HG02571 (cell line): ENCODE measurements at regions not wholly inside any gene's neighbourhood (a gene's known extent, or its start where the extent isn't known, plus 50 kb on each side); places are given as distances from the start of the nearest gene placed in this dataset.
"Not testable (repeated sequence)": the region's sequence is repeated elsewhere in the genome, so short reads cannot be mapped to it uniquely, and the experiment has no call there.

ENCODE experiments used
- ATAC-seq: cut with Tn5 transposase; IDR thresholded peaks from one replicate; pipeline ENCODE4 v1.9.1; 2021; ENCODE audit warnings: mild to moderate bottlenecking, moderate library complexity; ENCODE audit not compliant: unreplicated experiment

GRCh38 chr14:37974421-37974820, 233.3 kb upstream of the SSTR1 start:
- no peak for ATAC-seq

- no peak for ATAC-seq
Observed at GRCh38 chr14:37977481-37977880, 230.2 kb upstream of the SSTR1 start.

GRCh38 chr14:37985826-37986470, 221.8 kb upstream of the SSTR1 start:
- ATAC-seq, result no peak

- no peak for ATAC-seq
Observed at GRCh38 chr14:37988472-37988871, 219.2 kb upstream of the SSTR1 start.

- ATAC-seq, result no peak
Observed at GRCh38 chr14:37991027-37991426, 216.7 kb upstream of the SSTR1 start.

GRCh38 chr14:37992499-37992898, 215.2 kb upstream of the SSTR1 start:
- ATAC-seq, result no peak

GRCh38 chr14:37994846-37995372, 212.8 kb upstream of the SSTR1 start:
- ATAC-seq, result no peak

- ATAC-seq, result no peak
Observed at GRCh38 chr14:37997017-37997416, 210.7 kb upstream of the SSTR1 start.

GRCh38 chr14:38000340-38000739, 207.4 kb upstream of the SSTR1 start:
- ATAC-seq, result no peak

- ATAC-seq, result no peak
Observed at GRCh38 chr14:38001501-38001900, 206.2 kb upstream of the SSTR1 start.

- no peak for ATAC-seq
Observed at GRCh38 chr14:38003746-38004609, 203.7 kb upstream of the SSTR1 start.

GRCh38 chr14:38004610-38004879, 203.2 kb upstream of the SSTR1 start:
- no peak for ATAC-seq

- ATAC-seq, result not testable (repeated sequence)
Observed at GRCh38 chr14:38011156-38011555, 196.5 kb upstream of the SSTR1 start.

GRCh38 chr14:38012056-38012455, 195.6 kb upstream of the SSTR1 start:
- no peak for ATAC-seq

GRCh38 chr14:38016497-38016896, 191.2 kb upstream of the SSTR1 start:
- ATAC-seq, result no peak

GRCh38 chr14:38021861-38022260, 185.8 kb upstream of the SSTR1 start:
- no peak for ATAC-seq

- ATAC-seq, result no peak
Observed at GRCh38 chr14:38022775-38023174, 184.9 kb upstream of the SSTR1 start.

GRCh38 chr14:38038171-38038570, 169.5 kb upstream of the SSTR1 start:
- no peak for ATAC-seq

GRCh38 chr14:38038986-38039385, 168.7 kb upstream of the SSTR1 start:
- ATAC-seq, result no peak

GRCh38 chr14:38039496-38039895, 168.2 kb upstream of the SSTR1 start:
- no peak for ATAC-seq

- ATAC-seq, result no peak
Observed at GRCh38 chr14:38040411-38040810, 167.3 kb upstream of the SSTR1 start.

- ATAC-seq, result no peak
Observed at GRCh38 chr14:38042322-38042721, 165.4 kb upstream of the SSTR1 start.
